HL-60 (cell line): ENCODE measurements at regions not wholly inside any gene's neighbourhood (a gene's known extent, or its start where the extent isn't known, plus 50 kb on each side); places are given as distances from the start of the nearest gene placed in this dataset.

Experiments
- CTCF ChIP-seq: IDR thresholded peaks from one replicate; pipeline ENCODE4 v1.5.1; 2011; ENCODE audit warnings: low read length, control low read depth, inconsistent platforms; ENCODE audit not compliant: insufficient read depth
- POLR2AphosphoS5 ChIP-seq: IDR thresholded peaks from 2 replicates; pipeline ENCODE4 v1.6.1; 2012; ENCODE audit warnings: low read depth
- TF ChIP-seq, protein P1 (sequence below): IDR thresholded peaks from 2 replicates; pipeline ENCODE4 v1.6.1; 2012; ENCODE audit warnings: low read depth; ENCODE audit not compliant: insufficient replicate concordance

DNA sequence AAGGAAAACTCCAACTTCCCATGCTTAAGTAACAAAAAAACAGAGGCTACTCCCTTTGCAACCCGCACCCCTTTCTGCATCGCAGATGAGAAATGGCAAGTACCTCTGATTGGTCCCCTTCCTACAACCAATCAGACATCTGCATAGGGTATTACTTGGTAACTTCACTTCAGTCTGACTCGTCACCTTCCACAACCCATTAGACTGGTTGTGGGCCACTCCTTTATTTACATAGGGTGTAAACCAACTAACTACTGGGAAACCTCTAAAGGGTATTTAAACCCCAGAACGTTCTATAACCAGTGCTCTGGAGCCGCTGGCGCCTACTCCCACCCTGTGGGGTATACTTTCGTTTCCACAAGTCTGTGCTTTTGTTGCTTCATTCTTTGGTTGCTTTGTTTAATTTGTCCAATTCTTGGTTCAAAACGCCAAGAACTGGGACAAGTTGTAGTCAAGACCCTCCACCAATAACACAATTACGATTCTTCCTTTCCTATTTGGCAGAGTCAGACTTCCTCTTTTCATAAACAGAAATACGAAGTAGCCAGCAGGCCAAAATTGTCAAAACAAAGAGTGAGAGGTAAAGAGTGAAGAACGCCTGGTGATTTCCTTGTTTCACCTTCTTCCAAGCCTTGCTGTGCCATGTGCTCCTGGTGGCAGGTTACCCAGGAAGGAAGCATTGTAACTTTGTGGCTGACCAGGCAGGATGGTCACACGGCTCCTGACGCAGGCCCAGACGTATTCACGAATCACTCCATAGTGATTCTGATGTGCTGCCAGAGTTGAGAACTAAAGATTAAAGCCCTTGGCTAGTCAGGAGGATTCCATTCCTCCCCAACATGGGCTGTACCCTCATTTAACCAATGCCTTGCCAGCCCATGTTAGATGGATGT is 477.4 kb downstream of the ARHGEF28 start:
- TF ChIP-seq CTCF (no peak), POLR2AphosphoS5 (no peak)
- TF ChIP-seq, protein P1, sequence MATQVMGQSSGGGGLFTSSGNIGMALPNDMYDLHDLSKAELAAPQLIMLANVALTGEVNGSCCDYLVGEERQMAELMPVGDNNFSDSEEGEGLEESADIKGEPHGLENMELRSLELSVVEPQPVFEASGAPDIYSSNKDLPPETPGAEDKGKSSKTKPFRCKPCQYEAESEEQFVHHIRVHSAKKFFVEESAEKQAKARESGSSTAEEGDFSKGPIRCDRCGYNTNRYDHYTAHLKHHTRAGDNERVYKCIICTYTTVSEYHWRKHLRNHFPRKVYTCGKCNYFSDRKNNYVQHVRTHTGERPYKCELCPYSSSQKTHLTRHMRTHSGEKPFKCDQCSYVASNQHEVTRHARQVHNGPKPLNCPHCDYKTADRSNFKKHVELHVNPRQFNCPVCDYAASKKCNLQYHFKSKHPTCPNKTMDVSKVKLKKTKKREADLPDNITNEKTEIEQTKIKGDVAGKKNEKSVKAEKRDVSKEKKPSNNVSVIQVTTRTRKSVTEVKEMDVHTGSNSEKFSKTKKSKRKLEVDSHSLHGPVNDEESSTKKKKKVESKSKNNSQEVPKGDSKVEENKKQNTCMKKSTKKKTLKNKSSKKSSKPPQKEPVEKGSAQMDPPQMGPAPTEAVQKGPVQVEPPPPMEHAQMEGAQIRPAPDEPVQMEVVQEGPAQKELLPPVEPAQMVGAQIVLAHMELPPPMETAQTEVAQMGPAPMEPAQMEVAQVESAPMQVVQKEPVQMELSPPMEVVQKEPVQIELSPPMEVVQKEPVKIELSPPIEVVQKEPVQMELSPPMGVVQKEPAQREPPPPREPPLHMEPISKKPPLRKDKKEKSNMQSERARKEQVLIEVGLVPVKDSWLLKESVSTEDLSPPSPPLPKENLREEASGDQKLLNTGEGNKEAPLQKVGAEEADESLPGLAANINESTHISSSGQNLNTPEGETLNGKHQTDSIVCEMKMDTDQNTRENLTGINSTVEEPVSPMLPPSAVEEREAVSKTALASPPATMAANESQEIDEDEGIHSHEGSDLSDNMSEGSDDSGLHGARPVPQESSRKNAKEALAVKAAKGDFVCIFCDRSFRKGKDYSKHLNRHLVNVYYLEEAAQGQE = no peak
